ENCODE measurements at regions not wholly inside any gene's neighbourhood (a gene's known extent, or its start where the extent isn't known, plus 50 kb on each side); places are given as distances from the start of the nearest gene placed in this dataset.

DNA sequence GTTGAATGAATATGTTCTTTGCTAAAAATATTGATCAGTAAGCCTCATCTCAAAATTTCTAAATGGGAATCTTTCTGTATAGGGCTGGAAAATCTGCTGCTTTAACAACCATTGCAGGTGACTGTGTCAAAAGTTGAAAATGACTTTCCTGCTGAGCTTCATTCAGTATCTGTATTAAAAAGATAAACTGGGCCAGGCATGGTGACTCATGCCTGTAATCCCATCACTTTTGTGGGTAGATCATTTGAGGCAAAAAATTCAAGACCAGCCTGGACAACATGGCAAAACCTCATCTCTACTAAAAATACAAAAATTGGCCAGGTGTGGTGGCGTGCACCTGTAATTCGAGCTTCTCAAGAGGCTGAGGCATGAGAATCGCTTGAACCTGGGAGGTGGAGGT lies 213.7 kb upstream of the SYT10 start:
- H3K27me3 ChIP-seq (ENCODE audit: insufficient read depth, low read length), result no peaks in the 10 kb centered on the region
- TF ChIP-seq, protein P1, sequence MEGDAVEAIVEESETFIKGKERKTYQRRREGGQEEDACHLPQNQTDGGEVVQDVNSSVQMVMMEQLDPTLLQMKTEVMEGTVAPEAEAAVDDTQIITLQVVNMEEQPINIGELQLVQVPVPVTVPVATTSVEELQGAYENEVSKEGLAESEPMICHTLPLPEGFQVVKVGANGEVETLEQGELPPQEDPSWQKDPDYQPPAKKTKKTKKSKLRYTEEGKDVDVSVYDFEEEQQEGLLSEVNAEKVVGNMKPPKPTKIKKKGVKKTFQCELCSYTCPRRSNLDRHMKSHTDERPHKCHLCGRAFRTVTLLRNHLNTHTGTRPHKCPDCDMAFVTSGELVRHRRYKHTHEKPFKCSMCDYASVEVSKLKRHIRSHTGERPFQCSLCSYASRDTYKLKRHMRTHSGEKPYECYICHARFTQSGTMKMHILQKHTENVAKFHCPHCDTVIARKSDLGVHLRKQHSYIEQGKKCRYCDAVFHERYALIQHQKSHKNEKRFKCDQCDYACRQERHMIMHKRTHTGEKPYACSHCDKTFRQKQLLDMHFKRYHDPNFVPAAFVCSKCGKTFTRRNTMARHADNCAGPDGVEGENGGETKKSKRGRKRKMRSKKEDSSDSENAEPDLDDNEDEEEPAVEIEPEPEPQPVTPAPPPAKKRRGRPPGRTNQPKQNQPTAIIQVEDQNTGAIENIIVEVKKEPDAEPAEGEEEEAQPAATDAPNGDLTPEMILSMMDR (IDR thresholded peaks at IDR 0.05; ENCODE audit: insufficient read depth, low read depth, low read length), result no peak
- TF ChIP-seq EZH2 (IDR thresholded peaks at IDR 0.05; ENCODE audit: insufficient read depth, low read length), result no peak

DNA sequence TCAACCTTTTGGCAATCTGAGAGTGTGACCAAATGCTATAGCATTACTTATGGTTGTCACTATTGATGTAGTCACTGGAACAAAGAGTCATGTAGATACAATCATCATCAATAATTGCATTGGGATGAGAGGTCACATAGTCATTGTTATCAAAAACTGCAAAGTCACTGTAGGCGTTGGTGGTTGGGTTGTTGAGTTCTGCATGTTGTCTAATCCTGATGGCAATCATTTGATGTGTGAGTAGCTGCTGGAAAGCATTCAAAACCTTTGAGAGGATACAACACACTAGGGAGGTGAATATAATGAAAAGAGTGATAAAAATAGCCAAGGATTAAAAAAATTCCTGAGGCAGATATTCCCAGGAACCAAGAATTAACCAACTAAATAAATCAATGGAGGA lies 214.7 kb upstream of the SYT10 start:
- Histone ChIP-seq H4K20me1 (ENCODE audit: insufficient read depth, low read length) (no peaks in the 10 kb centered on the region), H3K9me3 (ENCODE audit: insufficient read depth, low read depth, low read length) (peaks cover 4% of the 10 kb centered on the region), H3K4me3 (ENCODE audit: insufficient read depth, low read depth, low read length) (no peak overlapping the region), H3K27ac (ENCODE audit: low read depth, low read length) (no peak overlapping the region), H3K36me3 (ENCODE audit: insufficient read depth, low read length) (no peaks in the 10 kb centered on the region), H3K27me3 (ENCODE audit: insufficient read depth, low read length) (no peaks in the 10 kb centered on the region), H3K9ac (ENCODE audit: low read length) (no peak overlapping the region), H3K4me2 (ENCODE audit: low read length) (no peak overlapping the region), H3K79me2 (ENCODE audit: insufficient read depth, low read length) (no peaks in the 10 kb centered on the region), H3K4me1 (ENCODE audit: insufficient read depth, low read length) (no peaks in the 10 kb centered on the region), H2AFZ (ENCODE audit: low read depth, low read length) (no peak overlapping the region)
- H3K36me3 Mint-ChIP-seq (ENCODE audit: low read depth, unreplicated experiment), result no peaks in the 10 kb centered on the region
- DNase-seq (ENCODE audit: low read depth) (no peak), FAIRE-seq (no peak)
- TF ChIP-seq, protein P1 (IDR thresholded peaks at IDR 0.05; ENCODE audit: insufficient read depth, low read depth, low read length), result no peak
- no peak for TF ChIP-seq EZH2 (IDR thresholded peaks at IDR 0.05; ENCODE audit: insufficient read depth, low read length)
- H3K4me3 Mint-ChIP-seq (ENCODE audit: unreplicated experiment), result no peak overlapping the region
- H3K4me1 Mint-ChIP-seq (ENCODE audit: low read depth, unreplicated experiment), result no peaks in the 10 kb centered on the region
- no peaks in the 10 kb centered on the region for H3K9me3 Mint-ChIP-seq (ENCODE audit: unreplicated experiment)
- H3K27ac Mint-ChIP-seq (ENCODE audit: unreplicated experiment), result no peak overlapping the region
- H3K27me3 Mint-ChIP-seq (ENCODE audit: low read depth, unreplicated experiment), result no peaks in the 10 kb centered on the region

More for the DNA sequence above, 213.7 kb upstream of the SYT10 start:
- Histone ChIP-seq H3K9me3 (ENCODE audit: insufficient read depth, low read depth, low read length) (peaks cover 4% of the 10 kb centered on the region), H3K9ac (ENCODE audit: low read length) (no peak overlapping the region), H3K79me2 (ENCODE audit: insufficient read depth, low read length) (no peaks in the 10 kb centered on the region), H3K36me3 (ENCODE audit: insufficient read depth, low read length) (no peaks in the 10 kb centered on the region), H3K4me3 (ENCODE audit: insufficient read depth, low read depth, low read length) (no peak overlapping the region), H3K27ac (ENCODE audit: low read depth, low read length) (no peak overlapping the region), H4K20me1 (ENCODE audit: insufficient read depth, low read length) (no peaks in the 10 kb centered on the region), H2AFZ (ENCODE audit: low read depth, low read length) (no peak overlapping the region), H3K4me2 (ENCODE audit: low read length) (no peak overlapping the region), H3K4me1 (ENCODE audit: insufficient read depth, low read length) (no peaks in the 10 kb centered on the region)
- Mint-ChIP-seq H3K27ac (ENCODE audit: unreplicated experiment) (no peak overlapping the region), H3K9me3 (ENCODE audit: unreplicated experiment) (no peaks in the 10 kb centered on the region), H3K4me1 (ENCODE audit: low read depth, unreplicated experiment) (no peaks in the 10 kb centered on the region), H3K27me3 (ENCODE audit: low read depth, unreplicated experiment) (no peaks in the 10 kb centered on the region), H3K36me3 (ENCODE audit: low read depth, unreplicated experiment) (no peaks in the 10 kb centered on the region), H3K4me3 (ENCODE audit: unreplicated experiment) (no peak overlapping the region)
- DNase-seq (ENCODE audit: low read depth) (no peak), FAIRE-seq (no peak)

DNA sequence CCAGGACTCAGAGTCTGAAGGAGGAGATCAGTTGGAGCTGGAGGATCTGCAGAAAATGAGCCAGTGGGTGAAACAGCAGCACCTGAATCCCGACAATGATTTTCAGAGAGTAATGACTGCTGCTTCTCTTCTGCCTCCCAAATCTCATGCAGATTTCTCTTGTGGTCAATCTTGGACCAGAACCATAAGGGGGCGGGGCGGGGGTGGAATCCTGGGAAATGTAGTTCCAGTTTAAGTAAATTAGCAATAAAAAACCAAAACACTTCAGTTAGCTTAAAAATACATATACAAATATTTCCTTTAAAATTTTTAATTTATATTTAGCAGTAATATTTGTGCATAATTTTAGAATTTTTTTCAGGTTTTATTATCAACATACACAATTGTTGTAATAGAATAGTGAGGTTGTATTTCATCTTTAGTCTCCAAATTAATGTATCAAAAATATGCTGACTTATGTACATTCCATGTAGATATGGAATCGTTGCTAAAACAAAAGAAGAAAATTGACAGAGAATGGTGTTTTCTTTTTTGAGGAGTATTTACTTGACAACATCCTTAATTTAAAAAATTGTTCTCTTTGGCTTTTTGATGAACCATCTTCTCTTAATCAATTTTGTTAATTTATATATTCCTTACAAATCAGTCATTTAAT lies 223.5 kb upstream of the SYT10 start:
- no peak for DNase-seq (ENCODE audit: low read depth)
- no peak overlapping the region for H3K4me3 Mint-ChIP-seq (ENCODE audit: unreplicated experiment)
- no peak overlapping the region for H3K27ac Mint-ChIP-seq (ENCODE audit: unreplicated experiment)

More for the DNA sequence above, 223.5 kb upstream of the SYT10 start:
- Histone ChIP-seq H3K4me3 (ENCODE audit: insufficient read depth, low read depth, low read length) (no peak overlapping the region), H4K20me1 (ENCODE audit: insufficient read depth, low read length) (no peaks in the 10 kb centered on the region), H3K9me3 (ENCODE audit: insufficient read depth, low read depth, low read length) (no peaks in the 10 kb centered on the region), H2AFZ (ENCODE audit: low read depth, low read length) (no peak overlapping the region), H3K4me1 (ENCODE audit: insufficient read depth, low read length) (no peaks in the 10 kb centered on the region), H3K4me2 (ENCODE audit: low read length) (no peak overlapping the region), H3K36me3 (ENCODE audit: insufficient read depth, low read length) (no peaks in the 10 kb centered on the region), H3K27ac (ENCODE audit: low read depth, low read length) (no peak overlapping the region), H3K79me2 (ENCODE audit: insufficient read depth, low read length) (no peaks in the 10 kb centered on the region), H3K9ac (ENCODE audit: low read length) (no peak overlapping the region), H3K27me3 (ENCODE audit: insufficient read depth, low read length) (no peaks in the 10 kb centered on the region)
- H3K36me3 Mint-ChIP-seq (ENCODE audit: low read depth, unreplicated experiment), result no peaks in the 10 kb centered on the region
- H3K9me3 Mint-ChIP-seq (ENCODE audit: unreplicated experiment), result no peaks in the 10 kb centered on the region
- FAIRE-seq, result no peak
- H3K27me3 Mint-ChIP-seq (ENCODE audit: low read depth, unreplicated experiment), result no peaks in the 10 kb centered on the region
- no peaks in the 10 kb centered on the region for H3K4me1 Mint-ChIP-seq (ENCODE audit: low read depth, unreplicated experiment)
- TF ChIP-seq, protein P1 (IDR thresholded peaks at IDR 0.05; ENCODE audit: insufficient read depth, low read depth, low read length), result no peak
- TF ChIP-seq EZH2 (IDR thresholded peaks at IDR 0.05; ENCODE audit: insufficient read depth, low read length), result no peak

Data from astrocyte (in vitro differentiated cells and primary cell).